ENCODE measurements at regions not wholly inside any gene's neighbourhood (a gene's known extent, or its start where the extent isn't known, plus 50 kb on each side); places are given as distances from the start of the nearest gene placed in this dataset.

GRCh38 chr14:78119440-78119839 lies 50.7 kb upstream of the NRXN3 start:
- no peak for TF ChIP-seq POLR2AphosphoS5 (IDR thresholded peaks at IDR 0.05; ENCODE audit: low read depth, low read length)
- TF ChIP-seq CTCF (IDR thresholded peaks at IDR 0.05) = no peak
- TF ChIP-seq GABPA (IDR thresholded peaks at IDR 0.05; ENCODE audit: low read depth) = no peak
- no peak for TF ChIP-seq TCF12 (IDR thresholded peaks at IDR 0.05)
- TF ChIP-seq EZH2phosphoT487 (IDR thresholded peaks at IDR 0.05; ENCODE audit: borderline replicate concordance, low read depth) = no peak
- no peak for TF ChIP-seq USF2 (IDR thresholded peaks at IDR 0.05; ENCODE audit: borderline replicate concordance, low read depth, low read length)
